ENCODE measurements at regions not wholly inside any gene's neighbourhood (a gene's known extent, or its start where the extent isn't known, plus 50 kb on each side); places are given as distances from the start of the nearest gene placed in this dataset.

DNA sequence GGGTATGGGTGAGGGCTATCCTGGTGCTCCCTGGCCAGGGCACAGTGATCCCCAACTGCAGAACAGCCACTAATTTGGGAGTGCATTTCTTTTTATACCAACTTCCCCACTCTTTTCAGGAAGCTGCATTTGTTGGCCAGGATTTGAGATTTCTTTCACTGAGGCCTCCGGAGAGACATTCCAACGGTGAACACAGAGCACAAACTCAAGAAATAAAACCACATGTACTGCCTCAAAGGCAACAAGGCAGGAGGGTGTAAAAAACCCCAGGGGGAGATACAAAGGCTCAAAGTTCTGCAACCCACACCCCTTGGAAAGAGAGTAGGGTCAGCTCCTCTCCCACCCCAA lies 65.3 kb downstream of the CPN2 start:
- H3K4me3 Mint-ChIP-seq, result no peak overlapping the region
- H3K9me3 Mint-ChIP-seq, result peaks cover 2% of the 10 kb centered on the region
- no peaks in the 10 kb centered on the region for H3K4me1 Mint-ChIP-seq
- peaks cover 38% of the 10 kb centered on the region for H3K27me3 Mint-ChIP-seq
- POLR2A ChIA-PET, result no interaction called here
- no peak for DNase-seq
- CTCF ChIA-PET, result interaction anchor here (1.0 kb wide), 1 partner anchor 22 kb away, joined by 3 read pairs; no protein-coding TSS in a partner anchor
- no peak overlapping the region for H3K27ac Mint-ChIP-seq
- H3K36me3 Mint-ChIP-seq (ENCODE audit: low read depth), result peaks cover 8% of the 10 kb centered on the region

DNA sequence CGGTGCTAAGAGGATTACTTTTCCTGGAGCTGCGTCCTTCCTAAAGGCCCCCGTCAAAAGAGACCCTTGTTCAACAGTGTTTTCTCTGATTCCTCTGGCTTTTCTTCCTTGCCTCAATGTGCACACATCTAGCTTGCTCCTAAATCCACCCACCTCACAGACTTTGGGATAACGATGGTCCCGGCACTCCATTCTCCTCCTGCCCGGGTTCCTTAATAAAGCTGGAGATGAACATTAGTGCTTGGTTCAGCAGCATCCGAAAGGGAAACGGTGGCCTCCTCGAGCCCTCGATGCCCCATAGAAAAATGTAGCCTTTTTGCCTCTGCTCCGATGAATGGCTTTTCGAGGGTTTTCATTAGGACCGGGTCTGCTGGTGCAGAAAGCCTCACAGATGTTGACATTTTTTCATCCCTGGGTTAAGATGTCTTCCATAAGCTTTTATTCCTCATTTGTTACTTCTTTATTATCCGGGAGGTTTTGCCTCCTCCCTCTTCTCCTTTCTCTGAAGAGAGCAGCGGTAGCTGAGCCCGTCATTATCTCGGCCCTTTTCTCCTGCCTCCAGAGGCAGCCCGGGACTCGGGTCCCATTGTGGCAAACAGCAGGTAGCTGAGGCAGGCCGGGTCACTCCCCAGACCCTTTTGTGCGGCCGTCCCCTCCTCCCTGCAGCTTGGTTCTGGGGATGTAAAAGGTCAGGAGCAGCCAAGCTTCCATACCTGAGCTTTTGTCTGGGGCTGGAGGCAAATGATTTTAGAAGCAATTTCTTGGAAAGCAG lies 64.6 kb downstream of the CPN2 start:
- Mint-ChIP-seq H3K4me3 (no peak overlapping the region), H3K27me3 (peaks cover 42% of the 10 kb centered on the region), H3K27ac (no peak overlapping the region), H3K4me1 (no peaks in the 10 kb centered on the region), H3K9me3 (peaks cover 4% of the 10 kb centered on the region), H3K36me3 (ENCODE audit: low read depth) (peaks cover 10% of the 10 kb centered on the region)
- no peak for DNase-seq
- ChIA-PET POLR2A (no interaction called here), CTCF (interaction anchor here (1.0 kb wide), 1 partner anchor 21 kb away, joined by 3 read pairs; no protein-coding TSS in a partner anchor)

- no peak overlapping the region for H3K27ac Mint-ChIP-seq
- ChIA-PET POLR2A (no interaction called here), CTCF (no interaction called here)
- DNase-seq, result no peak
- peaks cover 42% of the 10 kb centered on the region for H3K27me3 Mint-ChIP-seq
- H3K4me3 Mint-ChIP-seq, result no peak overlapping the region
- peaks cover 7% of the 10 kb centered on the region for H3K9me3 Mint-ChIP-seq
- H3K4me1 Mint-ChIP-seq, result no peaks in the 10 kb centered on the region
- H3K36me3 Mint-ChIP-seq (ENCODE audit: low read depth), result peaks cover 13% of the 10 kb centered on the region
Measured at GRCh38 chr3:194287374-194287773, 63.8 kb downstream of the CPN2 start.

GRCh38 chr3:194287977-194288706 lies 63.0 kb downstream of the CPN2 start:
- H3K9me3 Mint-ChIP-seq, result peaks cover 9% of the 10 kb centered on the region
- no peak overlapping the region for H3K27ac Mint-ChIP-seq
- CTCF ChIA-PET, result no interaction called here
- no peak for DNase-seq
- peaks cover 43% of the 10 kb centered on the region for H3K27me3 Mint-ChIP-seq
- POLR2A ChIA-PET, result no interaction called here
- H3K4me3 Mint-ChIP-seq, result no peak overlapping the region
- H3K36me3 Mint-ChIP-seq (ENCODE audit: low read depth), result peaks cover 18% of the 10 kb centered on the region
- H3K4me1 Mint-ChIP-seq, result no peaks in the 10 kb centered on the region
